ENCODE measurements at regions not wholly inside any gene's neighbourhood (a gene's known extent, or its start where the extent isn't known, plus 50 kb on each side); places are given as distances from the start of the nearest gene placed in this dataset.

DNA sequence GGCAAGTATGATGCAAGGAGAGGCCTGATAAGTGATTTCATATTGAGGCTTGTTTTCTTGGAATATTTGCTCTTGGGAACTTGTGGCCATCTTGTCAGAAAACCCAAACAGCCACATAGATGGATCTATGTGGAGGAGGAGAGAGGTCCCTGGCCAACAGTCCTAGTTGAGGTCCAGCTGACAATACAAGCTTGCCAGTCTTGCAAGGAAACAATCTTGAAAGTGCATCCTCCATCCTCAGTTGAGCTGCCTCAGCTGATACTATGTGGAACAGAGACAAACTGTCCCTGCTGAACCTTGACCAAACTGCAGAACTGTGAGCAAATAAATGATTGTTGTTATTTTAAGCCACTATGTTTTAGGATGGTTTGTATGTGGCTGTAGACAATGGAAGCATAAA is 146.4 kb downstream of the TMX1 start:
- TF ChIP-seq, protein P1, sequence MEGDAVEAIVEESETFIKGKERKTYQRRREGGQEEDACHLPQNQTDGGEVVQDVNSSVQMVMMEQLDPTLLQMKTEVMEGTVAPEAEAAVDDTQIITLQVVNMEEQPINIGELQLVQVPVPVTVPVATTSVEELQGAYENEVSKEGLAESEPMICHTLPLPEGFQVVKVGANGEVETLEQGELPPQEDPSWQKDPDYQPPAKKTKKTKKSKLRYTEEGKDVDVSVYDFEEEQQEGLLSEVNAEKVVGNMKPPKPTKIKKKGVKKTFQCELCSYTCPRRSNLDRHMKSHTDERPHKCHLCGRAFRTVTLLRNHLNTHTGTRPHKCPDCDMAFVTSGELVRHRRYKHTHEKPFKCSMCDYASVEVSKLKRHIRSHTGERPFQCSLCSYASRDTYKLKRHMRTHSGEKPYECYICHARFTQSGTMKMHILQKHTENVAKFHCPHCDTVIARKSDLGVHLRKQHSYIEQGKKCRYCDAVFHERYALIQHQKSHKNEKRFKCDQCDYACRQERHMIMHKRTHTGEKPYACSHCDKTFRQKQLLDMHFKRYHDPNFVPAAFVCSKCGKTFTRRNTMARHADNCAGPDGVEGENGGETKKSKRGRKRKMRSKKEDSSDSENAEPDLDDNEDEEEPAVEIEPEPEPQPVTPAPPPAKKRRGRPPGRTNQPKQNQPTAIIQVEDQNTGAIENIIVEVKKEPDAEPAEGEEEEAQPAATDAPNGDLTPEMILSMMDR (IDR thresholded peaks at IDR 0.05): no peak
- no peak for TF ChIP-seq EP300 (IDR thresholded peaks at IDR 0.05)
- TF ChIP-seq POLR2A (IDR thresholded peaks at IDR 0.05): no peak
